GM19238 (cell line): ENCODE measurements at regions not wholly inside any gene's neighbourhood (a gene's known extent, or its start where the extent isn't known, plus 50 kb on each side); places are given as distances from the start of the nearest gene placed in this dataset.

Experiments
- DNase-seq: peaks from one replicate; pipeline ENCODE4 v3.0.0; 2011; ENCODE audit warnings: low spot score; ENCODE audit not compliant: insufficient read length

DNA sequence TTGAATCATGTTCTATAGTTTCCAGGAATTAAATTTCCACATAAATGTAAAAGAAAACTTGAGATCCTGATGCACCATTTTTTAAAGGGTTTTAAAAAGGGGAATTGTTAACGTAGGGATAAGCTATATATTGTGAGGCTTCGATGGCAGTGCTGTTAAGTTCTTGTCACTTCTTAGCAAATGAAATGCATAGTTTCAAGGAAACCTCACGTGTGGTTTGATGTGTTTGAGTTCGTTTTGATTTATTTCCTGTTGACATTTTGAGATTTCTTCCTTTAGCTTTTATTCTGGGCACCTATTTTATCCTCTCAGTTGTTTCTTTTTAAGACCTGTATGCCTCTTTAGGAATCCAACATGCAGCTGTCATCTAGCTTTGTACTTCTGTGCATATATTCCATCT is 301.0 kb downstream of the DOCK8 start:
- no peak for DNase-seq

GRCh38 chr9:517993-518392 is 303.3 kb downstream of the DOCK8 start:
- DNase-seq = no peak

DNA sequence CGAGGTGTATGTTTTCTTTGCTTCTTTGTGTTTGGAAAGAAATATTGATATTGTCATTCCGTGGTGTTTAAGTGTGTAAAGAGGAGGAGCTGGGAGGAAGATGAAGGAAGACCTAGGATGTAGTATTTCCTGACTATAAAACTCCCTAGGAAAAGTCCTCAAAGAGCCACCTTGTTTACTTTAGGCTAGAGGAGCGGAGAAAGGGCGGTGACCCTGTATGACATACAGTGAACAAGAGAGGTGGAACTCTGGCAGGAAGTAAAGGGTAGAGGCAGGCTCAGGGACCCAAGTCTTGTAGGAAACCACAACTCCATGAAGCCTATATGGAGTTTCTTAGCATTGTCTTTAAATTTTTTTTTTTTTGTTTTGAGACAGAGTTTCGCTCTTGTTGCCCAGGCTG is 303.9 kb downstream of the DOCK8 start:
- no peak for DNase-seq

GRCh38 chr9:519579-519978 is 304.9 kb downstream of the DOCK8 start:
- DNase-seq = no peak

DNA sequence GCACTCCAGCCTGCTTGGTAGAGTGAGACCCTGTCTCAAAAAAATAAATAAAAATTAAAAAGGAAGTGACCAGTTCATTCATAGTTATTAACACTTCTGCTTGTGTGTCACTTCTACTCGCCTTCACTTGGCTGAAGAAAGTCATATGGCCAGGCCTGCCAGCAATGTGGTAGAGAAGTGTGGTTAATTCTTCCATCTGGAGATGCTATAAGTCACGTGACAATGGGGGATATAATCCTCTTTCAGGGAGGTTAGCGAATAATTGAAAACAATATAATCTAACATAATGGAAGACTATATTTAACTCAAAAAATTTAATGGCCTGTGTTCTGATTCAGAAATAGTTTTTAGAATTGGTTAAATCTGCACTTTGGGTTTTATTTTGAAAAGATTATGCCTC is 305.6 kb downstream of the DOCK8 start:
- no peak for DNase-seq

DNA sequence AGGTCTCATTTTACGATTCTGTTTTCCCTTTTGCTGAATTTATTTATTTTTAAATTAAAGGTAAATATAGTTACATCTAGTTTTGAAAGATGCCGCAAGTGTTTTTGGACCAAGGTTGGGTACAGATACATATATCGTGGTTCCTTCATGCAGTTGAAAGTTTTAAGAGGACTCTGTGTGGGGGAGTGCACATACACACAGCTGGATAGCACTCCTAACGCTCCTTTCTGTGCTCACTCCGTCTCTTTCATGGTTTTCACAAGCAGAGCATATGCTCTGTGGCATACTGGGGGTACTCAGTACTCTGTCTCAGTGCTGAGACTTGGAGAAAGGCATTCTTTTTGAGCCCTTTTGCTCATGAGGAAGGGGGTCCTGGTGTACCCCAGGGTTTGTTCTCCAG is 307.5 kb downstream of the DOCK8 start:
- DNase-seq = no peak

GRCh38 chr9:522658-523057 is 308.0 kb downstream of the DOCK8 start:
- DNase-seq = no peak

DNA sequence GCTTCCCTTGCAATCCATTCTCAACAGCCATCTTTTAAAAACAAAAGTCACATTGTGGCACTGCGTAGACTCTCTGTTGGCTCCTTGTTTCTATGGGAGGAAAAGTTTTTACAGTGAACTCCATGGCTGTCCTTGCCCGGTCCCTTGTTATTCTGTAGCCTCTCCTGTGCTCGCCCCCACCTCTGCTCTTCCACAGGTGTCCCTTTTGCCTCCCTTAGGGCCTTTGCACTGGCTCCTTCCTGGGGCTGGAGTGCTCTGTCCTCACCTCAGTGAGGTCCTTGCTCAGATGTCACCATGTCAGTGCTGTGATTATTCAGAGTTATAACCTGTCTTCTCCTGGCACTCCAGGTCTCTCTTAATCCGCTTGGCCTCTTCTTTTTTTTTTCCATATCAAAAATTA is 308.8 kb downstream of the DOCK8 start:
- no peak for DNase-seq

GRCh38 chr9:524008-524407 is 309.3 kb downstream of the DOCK8 start:
- DNase-seq = no peak

- DNase-seq = no peak
Observed at GRCh38 chr9:526904-527591, 312.4 kb downstream of the DOCK8 start.

GRCh38 chr9:529731-530130 is 311.8 kb upstream of the DMRT1 start:
- no peak for DNase-seq

DNA sequence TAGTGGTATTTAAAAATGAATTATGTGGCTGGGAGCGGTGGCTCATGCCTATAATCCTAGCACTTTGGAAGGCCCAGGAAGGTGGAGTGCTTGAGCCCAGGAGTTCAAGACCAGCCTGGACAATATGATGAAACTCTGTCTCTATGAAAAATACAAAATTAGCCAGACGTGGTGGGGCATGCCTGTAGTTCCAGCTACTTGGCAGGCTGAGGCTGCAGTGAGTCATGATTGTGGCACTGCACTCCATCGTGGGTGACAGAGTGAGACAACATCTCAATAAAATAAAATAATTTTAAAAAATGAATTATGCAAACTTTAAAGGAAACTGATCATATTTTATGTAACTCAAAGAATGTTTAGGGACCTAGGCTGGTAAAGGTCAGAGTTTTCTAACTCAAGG is 310.8 kb upstream of the DMRT1 start:
- DNase-seq = no peak

- DNase-seq = no peak
Observed at GRCh38 chr9:532707-533106, 308.8 kb upstream of the DMRT1 start.

GRCh38 chr9:534886-535285 is 306.6 kb upstream of the DMRT1 start:
- DNase-seq = no peak

DNA sequence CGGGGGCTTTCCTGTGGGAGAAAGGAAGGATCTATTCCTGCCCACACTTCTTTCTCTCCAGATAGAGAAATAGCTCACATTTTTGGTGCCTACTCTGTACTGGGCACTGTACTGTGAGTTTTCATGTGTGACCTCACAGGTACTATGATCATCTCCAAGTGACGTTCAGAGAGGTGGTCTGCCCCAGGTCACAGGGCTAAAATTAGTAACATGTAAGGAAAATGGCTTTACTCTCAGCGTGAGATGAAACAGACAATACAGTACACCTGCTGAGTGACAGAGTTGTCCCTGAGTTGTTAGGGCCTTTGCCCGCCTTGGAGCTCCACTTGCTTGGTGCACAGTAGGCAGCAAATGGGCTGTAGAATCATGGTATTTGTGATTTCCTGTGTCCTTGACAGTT is 306.1 kb upstream of the DMRT1 start:
- no peak for DNase-seq

DNA sequence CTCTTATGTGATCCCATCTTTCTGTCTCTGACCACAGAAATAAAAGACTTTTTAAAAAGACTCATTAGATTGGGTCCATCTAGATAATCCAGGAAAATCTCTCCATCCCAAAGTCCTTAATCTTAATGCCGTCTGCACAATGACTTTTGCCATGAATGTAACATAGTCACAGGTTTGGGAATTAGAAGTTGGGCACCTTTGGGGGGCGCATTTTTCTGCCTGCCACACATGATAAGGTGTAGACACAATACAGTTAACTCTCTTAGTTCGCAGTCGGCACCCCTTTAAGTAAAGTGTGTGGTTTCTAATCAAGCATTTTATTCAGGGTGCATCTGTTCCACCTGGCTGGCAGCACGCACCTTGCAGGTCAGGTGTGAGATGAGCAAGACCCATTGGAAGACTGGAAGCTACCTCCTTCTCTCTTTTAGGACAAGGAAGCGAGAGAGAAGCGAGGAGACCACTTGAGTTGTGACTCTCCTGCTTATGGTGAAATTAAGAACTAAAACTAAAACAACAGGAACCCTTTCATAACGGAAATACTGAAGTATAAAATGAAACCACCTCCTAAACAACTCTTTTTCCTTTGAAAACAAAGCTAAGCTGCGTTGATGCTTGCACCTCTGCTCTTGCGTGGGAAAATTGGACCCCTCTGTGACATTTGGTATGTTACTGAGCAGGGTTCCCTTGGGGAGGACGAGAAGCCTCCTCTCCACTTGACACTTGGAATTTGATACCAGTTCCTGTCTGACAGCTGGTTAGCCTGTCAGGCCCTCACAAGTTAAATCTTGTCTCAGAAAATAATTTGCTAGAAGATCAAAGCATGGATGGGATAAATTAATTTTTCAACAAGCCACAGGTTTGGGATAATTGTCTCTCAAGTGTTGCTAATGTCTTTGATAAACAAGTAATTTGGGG is 304.6 kb upstream of the DMRT1 start:
- DNase-seq = no peak

DNA sequence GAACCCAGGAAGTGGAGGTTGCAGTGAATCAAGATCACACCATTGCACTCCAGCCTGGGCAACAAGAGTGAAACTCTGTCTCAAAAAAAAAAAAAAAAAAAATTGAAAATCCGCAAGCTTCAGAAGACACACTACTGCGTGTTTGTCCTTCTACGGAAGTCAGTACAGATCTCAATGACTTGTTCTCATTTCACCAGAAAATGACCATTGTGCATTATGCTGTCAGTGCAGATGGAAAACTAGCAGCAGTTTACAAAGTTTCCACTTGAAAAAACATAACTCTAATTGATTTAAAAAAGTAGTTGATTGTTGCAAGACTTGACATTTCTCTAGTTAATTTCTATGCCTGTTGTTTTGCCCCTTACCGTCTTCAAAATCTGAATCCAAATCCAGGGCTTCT is 298.0 kb upstream of the DMRT1 start:
- no peak for DNase-seq

GRCh38 chr9:545480-545879 is 296.0 kb upstream of the DMRT1 start:
- DNase-seq = no peak

DNA sequence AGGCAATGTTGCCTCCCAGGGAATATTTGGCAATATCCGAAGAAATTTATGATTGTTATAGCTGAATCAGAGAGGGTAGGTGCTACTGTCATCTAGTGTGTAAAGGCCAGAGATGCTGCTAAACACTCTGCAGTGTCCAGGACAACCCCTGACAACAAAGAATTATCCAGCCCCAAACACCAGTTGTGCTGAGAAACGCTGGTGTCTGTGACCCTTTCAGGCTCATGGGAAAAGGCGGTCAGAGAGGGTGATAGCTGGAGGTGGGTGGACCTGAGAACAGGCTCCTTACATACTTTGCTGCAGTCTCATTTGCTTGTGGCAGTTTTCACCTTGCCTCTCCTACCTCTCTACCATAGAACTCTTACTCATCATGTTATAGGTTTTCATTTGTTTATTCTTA is 295.3 kb upstream of the DMRT1 start:
- no peak for DNase-seq

- no peak for DNase-seq
Observed at GRCh38 chr9:546797-547223, 294.7 kb upstream of the DMRT1 start.

DNA sequence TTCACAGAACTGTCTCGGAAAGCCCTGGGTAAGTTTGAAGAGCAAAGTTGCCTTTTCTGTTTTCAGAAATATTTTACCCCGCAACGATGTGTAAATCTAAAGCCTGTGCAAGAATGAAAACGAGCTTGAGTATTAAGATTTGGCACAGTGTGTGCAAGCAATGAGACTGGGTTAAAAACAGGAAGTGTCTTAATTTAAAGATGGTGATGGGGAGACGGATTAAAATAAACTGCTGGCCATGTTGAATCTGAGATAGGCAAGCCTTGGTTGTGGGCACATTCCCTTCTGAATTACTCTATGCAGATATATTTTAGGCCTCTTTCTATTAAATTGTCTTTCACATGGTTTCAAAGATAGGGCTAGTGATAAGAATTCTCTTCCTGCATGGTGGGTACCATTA is 294.2 kb upstream of the DMRT1 start:
- no peak for DNase-seq

GRCh38 chr9:549455-549997 is 292.0 kb upstream of the DMRT1 start:
- no peak for DNase-seq

GRCh38 chr9:550333-550732 is 291.2 kb upstream of the DMRT1 start:
- DNase-seq = no peak
